DMS53 treated with DMSO at 0.1 percent for 48 hours (cell line): ENCODE measurements at regions not wholly inside any gene's neighbourhood (a gene's known extent, or its start where the extent isn't known, plus 50 kb on each side); places are given as distances from the start of the nearest gene placed in this dataset.
"Not testable (repeated sequence)": the region's sequence is repeated elsewhere in the genome, so short reads cannot be mapped to it uniquely, and the experiment has no call there.

Source experiments
- DNase-seq: peaks from one replicate; lab custom pipeline; 2025; ENCODE audit not compliant: unreplicated experiment; lab: John Stamatoyannopoulos, UW

- DNase-seq, result peak; percentile 49
These were observed 63.9 kb downstream of the MAT2B start for GRCh38 chr5:163569284-163569683.

GRCh38 chr5:163571744-163572143 is 66.3 kb downstream of the MAT2B start:
- DNase-seq, result no peak

GRCh38 chr5:163574472-163575440 is 69.3 kb downstream of the MAT2B start:
- DNase-seq, result no peak

GRCh38 chr5:163578652-163579051 is 73.2 kb downstream of the MAT2B start:
- no peak for DNase-seq

- DNase-seq, result no peak
These were observed 74.3 kb downstream of the MAT2B start for GRCh38 chr5:163579729-163580128.

GRCh38 chr5:163580516-163580915 is 75.1 kb downstream of the MAT2B start:
- no peak for DNase-seq

GRCh38 chr5:163583491-163584153 is 78.2 kb downstream of the MAT2B start:
- not testable (repeated sequence) for DNase-seq

GRCh38 chr5:163585206-163585605 is 79.8 kb downstream of the MAT2B start:
- DNase-seq, result no peak

- DNase-seq, result no peak
These were observed 81.1 kb downstream of the MAT2B start for GRCh38 chr5:163586531-163586956.

- no peak for DNase-seq
These were observed 89.5 kb downstream of the MAT2B start for GRCh38 chr5:163594951-163595350.

GRCh38 chr5:163595932-163596607 is 90.7 kb downstream of the MAT2B start:
- no peak for DNase-seq

- DNase-seq, result no peak
These were observed 91.3 kb downstream of the MAT2B start for GRCh38 chr5:163596608-163597315.

- no peak for DNase-seq
These were observed 98.6 kb downstream of the MAT2B start for GRCh38 chr5:163604013-163604412.

- DNase-seq, result no peak
These were observed 101.8 kb downstream of the MAT2B start for GRCh38 chr5:163607256-163607655.

GRCh38 chr5:163608621-163609020 is 103.2 kb downstream of the MAT2B start:
- no peak for DNase-seq

GRCh38 chr5:163609910-163610309 is 104.5 kb downstream of the MAT2B start:
- no peak for DNase-seq

GRCh38 chr5:163612358-163613149 is 107.1 kb downstream of the MAT2B start:
- no peak for DNase-seq

GRCh38 chr5:163613150-163613442 is 107.7 kb downstream of the MAT2B start:
- DNase-seq, result no peak

- no peak for DNase-seq
These were observed 109.4 kb downstream of the MAT2B start for GRCh38 chr5:163614787-163615186.

GRCh38 chr5:163619273-163619934 is 114.0 kb downstream of the MAT2B start:
- DNase-seq, result no peak
